ENCODE measurements at regions not wholly inside any gene's neighbourhood (a gene's known extent, or its start where the extent isn't known, plus 50 kb on each side); places are given as distances from the start of the nearest gene placed in this dataset.
"Not testable (repeated sequence)": the region's sequence is repeated elsewhere in the genome, so short reads cannot be mapped to it uniquely, and the experiment has no call there.

- intact Hi-C loops (cut with DNase I), result no loop called here
- DNase-seq (ENCODE audit: low spot score), result no peak
- ATAC-seq, result no peak
Measured at GRCh38 chr11:70891844-70892380, 360.5 kb downstream of the SHANK2 start.

- ATAC-seq (no peak), DNase-seq (ENCODE audit: low spot score) (no peak)
- intact Hi-C loops (cut with DNase I), result no loop called here
Measured at GRCh38 chr11:70892889-70893288, 359.5 kb downstream of the SHANK2 start.

GRCh38 chr11:70894566-70895365 lies 357.6 kb downstream of the SHANK2 start:
- intact Hi-C loops (cut with DNase I), result no loop called here
- DNase-seq (ENCODE audit: low spot score) (no peak), ATAC-seq (no peak)

- DNase-seq (ENCODE audit: low spot score) (no peak), ATAC-seq (no peak)
- intact Hi-C loops (cut with DNase I), result no loop called here
Measured at GRCh38 chr11:70895366-70895670, 357.1 kb downstream of the SHANK2 start.

GRCh38 chr11:70897429-70897828 lies 354.9 kb downstream of the SHANK2 start:
- ATAC-seq, result no peak
- DNase-seq (ENCODE audit: low spot score), result no peak
- intact Hi-C loops (cut with DNase I), result no loop called here

GRCh38 chr11:70899616-70900015 lies 352.8 kb downstream of the SHANK2 start:
- intact Hi-C loops (cut with DNase I), result no loop called here
- no peak for ATAC-seq
- peak; percentile 39 for DNase-seq (ENCODE audit: low spot score)

- DNase-seq (ENCODE audit: low spot score), result peak; percentile 30
- intact Hi-C loops (cut with DNase I), result no loop called here
- ATAC-seq, result no peak
Measured at GRCh38 chr11:70900540-70900939, 351.8 kb downstream of the SHANK2 start.

- DNase-seq (ENCODE audit: low spot score) (no peak), ATAC-seq (peak; percentile 92)
- intact Hi-C loops (cut with DNase I), result no loop called here
Measured at GRCh38 chr11:70901951-70902521, 350.3 kb downstream of the SHANK2 start.

- DNase-seq (ENCODE audit: low spot score); ATAC-seq; intact Hi-C loops (cut with DNase I): not testable (repeated sequence)
Measured at GRCh38 chr11:70903229-70903628, 349.1 kb downstream of the SHANK2 start.

GRCh38 chr11:70906101-70906500 lies 346.3 kb downstream of the SHANK2 start:
- DNase-seq (ENCODE audit: low spot score), result no peak
- no peak for ATAC-seq
- intact Hi-C loops (cut with DNase I), result no loop called here

- intact Hi-C loops (cut with DNase I), result no loop called here
- no peak for ATAC-seq
- DNase-seq (ENCODE audit: low spot score), result no peak
Measured at GRCh38 chr11:70908223-70908622, 344.2 kb downstream of the SHANK2 start.

GRCh38 chr11:70910835-70911234 lies 341.5 kb downstream of the SHANK2 start:
- ATAC-seq (no peak), DNase-seq (ENCODE audit: low spot score) (no peak)
- intact Hi-C loops (cut with DNase I), result no loop called here

GRCh38 chr11:70912226-70912840 lies 340.0 kb downstream of the SHANK2 start:
- ATAC-seq (no peak), DNase-seq (ENCODE audit: low spot score) (no peak)
- intact Hi-C loops (cut with DNase I), result no loop called here

GRCh38 chr11:70913715-70914231 lies 338.6 kb downstream of the SHANK2 start:
- DNase-seq (ENCODE audit: low spot score) (no peak), ATAC-seq (no peak)
- intact Hi-C loops (cut with DNase I), result no loop called here

- DNase-seq (ENCODE audit: low spot score) (no peak), ATAC-seq (no peak)
- intact Hi-C loops (cut with DNase I), result no loop called here
Measured at GRCh38 chr11:70914496-70914895, 337.9 kb downstream of the SHANK2 start.

- DNase-seq (ENCODE audit: low spot score) (no peak), ATAC-seq (no peak)
- intact Hi-C loops (cut with DNase I), result no loop called here
Measured at GRCh38 chr11:70915158-70915985, 337.0 kb downstream of the SHANK2 start.

GRCh38 chr11:70916351-70916750 lies 336.0 kb downstream of the SHANK2 start:
- DNase-seq (ENCODE audit: low spot score), result no peak
- no peak for ATAC-seq
- intact Hi-C loops (cut with DNase I), result no loop called here

- DNase-seq (ENCODE audit: low spot score) (no peak), ATAC-seq (no peak)
- intact Hi-C loops (cut with DNase I), result no loop called here
Measured at GRCh38 chr11:70918242-70918641, 334.1 kb downstream of the SHANK2 start.

- intact Hi-C loops (cut with DNase I), result no loop called here
- no peak for DNase-seq (ENCODE audit: low spot score)
- no peak for ATAC-seq
Measured at GRCh38 chr11:70921804-70922203, 330.6 kb downstream of the SHANK2 start.

Data from sciatic nerve (tissue), 2 donors.